ENCODE measurements at regions not wholly inside any gene's neighbourhood (a gene's known extent, or its start where the extent isn't known, plus 50 kb on each side); places are given as distances from the start of the nearest gene placed in this dataset.
A peak's percentile ranks its signal among the peaks of the same experiment; 100 is the strongest.
"Not testable (repeated sequence)": the region's sequence is repeated elsewhere in the genome, so short reads cannot be mapped to it uniquely, and the experiment has no call there.

DNA sequence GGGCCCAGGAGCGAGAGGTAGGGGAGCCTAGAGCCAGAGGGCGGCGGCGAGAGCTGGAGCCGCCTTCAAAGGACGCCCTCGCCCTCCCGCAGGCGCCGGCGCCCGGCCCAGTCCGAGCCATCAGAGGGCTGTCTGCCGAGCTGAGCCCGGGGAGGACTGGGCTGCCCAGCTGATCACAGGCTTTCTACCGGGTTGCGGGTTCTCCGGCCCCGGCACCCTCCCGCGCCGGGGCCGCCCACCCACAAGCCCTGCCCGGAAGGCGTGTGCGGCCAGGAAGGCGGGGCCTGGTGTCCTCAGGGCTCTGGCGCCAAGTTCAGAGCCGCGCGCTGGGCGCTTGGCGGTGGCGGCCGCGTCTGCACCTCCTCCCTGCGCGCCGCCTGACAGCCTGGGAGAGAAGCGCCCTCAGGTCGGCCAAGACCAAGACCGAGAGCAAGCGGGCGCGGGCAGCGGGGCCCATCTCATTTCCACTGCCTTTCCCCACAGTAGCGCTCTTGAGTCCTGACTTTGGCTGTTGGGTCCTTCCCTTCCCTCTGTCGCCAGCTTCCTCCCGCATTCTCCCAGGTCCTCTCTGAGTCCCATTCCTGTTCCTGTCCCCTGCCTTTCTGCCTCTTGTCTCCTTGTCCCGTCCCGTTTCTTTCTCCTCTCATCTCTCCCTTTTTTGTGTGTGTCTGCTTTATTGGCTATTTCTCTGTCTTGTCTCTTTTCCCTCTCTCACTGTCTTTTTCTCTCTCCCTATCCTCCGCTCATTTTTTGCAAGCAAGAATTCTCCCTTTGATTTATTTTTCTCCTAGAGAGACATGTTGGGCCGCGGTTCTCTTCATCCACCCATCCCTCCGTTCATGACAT is 60.6 kb upstream of the MSMB start:
- DNase-seq (ENCODE audit: low read depth in 2 of 2) = peak; percentile 51 to 62
- peak overlapping the region; percentile 36 to 52 for H3K4me3 ChIP-seq (replicated peaks in 1 of 2; ENCODE audit: low read depth in 2 of 2, low read length in 2 of 2)
- no peak for TF ChIP-seq CTCF (IDR thresholded peaks at IDR 0.05; ENCODE audit: low read depth, low read length)

GRCh38 chr10:46108158-46108499 is 62.1 kb upstream of the MSMB start:
- not testable (repeated sequence) for DNase-seq (ENCODE audit: low read depth in 2 of 2); H3K4me3 ChIP-seq (replicated peaks in 1 of 2; ENCODE audit: low read depth in 2 of 2, low read length in 2 of 2)

DNA sequence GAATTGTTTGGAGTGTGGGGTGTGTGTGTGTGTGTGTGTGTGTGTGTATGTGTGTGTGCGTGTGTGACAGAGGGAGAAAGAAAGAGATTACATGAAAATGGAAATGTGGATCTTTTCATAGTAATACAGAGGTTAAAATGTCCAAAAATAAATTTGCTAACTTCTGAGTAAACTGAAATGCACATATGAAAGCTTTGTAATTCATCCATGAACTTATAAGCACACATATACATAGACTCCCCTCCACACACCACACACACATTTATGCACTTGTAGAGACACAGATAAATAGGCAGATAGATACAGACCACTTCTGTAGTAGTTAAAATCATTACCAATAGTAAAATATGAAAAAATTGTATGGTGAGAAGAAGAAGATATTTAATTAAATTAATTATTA is 108.2 kb upstream of the MSMB start:
- H3K4me3 ChIP-seq (replicated peaks in 1 of 2; ENCODE audit: low read depth in 2 of 2, low read length in 2 of 2); DNase-seq (ENCODE audit: low read depth in 2 of 2): not testable (repeated sequence)

DNA sequence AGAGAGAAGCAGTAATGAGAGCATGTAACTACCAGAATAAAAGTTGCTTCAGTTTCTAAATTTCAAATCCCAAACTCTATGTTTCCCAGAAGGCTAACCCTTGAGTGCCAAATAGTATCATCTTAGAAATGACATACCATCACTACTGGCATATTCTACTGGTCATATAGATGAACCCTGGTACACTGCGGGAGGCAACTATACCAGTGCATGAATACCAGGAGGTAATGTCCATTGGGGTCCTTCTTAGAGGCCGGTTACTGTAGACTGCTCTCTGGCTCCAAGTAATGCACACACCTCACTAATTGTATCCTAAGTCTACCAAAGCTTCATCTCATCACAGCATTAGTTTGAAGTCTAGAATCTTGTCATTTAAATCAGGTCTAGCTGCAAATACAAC is 108.6 kb upstream of the MSMB start:
- not testable (repeated sequence) for H3K4me3 ChIP-seq (replicated peaks in 1 of 2; ENCODE audit: low read depth in 2 of 2, low read length in 2 of 2); DNase-seq (ENCODE audit: low read depth in 2 of 2)

DNA sequence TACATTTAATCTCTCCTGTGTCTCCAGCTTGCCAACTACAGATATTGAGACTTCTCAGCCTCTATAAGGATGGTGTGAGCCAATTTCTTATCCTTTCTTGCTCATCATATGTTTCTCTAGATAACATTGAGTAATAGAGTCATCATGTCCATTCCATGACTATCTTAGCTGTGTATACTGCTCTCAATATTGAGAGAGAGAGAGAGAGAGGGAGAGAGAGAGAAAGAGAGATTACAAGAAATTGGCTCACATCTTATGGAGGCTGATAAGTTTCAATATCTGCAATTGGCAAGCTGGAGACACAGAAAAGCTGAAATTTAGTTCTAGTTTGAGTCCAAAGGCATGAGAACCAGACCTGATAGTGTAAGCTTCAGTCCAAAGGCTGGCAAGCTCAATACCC is 110.8 kb upstream of the MSMB start:
- DNase-seq (ENCODE audit: low read depth in 2 of 2); H3K4me3 ChIP-seq (replicated peaks in 1 of 2; ENCODE audit: low read depth in 2 of 2, low read length in 2 of 2): not testable (repeated sequence)

DNA sequence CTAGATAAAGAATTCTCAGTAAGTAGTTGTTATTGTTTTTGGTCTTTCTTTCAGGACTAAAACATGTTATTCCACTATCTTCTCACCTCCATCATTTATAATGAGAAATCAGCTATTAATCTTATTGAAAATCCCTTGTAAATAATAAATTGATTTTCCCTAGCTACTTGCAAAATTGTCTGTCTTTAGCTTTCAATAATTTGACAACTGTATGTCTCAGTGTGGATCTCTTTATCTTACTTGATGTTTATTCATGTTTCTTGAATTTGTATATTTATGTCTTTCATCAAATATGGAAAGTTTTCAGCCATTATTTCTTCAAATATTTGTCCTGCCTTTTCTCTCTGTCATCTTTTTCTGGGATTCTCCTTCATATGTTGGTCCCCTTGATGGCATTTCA is 117.1 kb upstream of the ANTXRL start:
- no peak for DNase-seq (ENCODE audit: low read depth in 2 of 2)
- H3K4me3 ChIP-seq (replicated peaks in 1 of 2; ENCODE audit: low read depth in 2 of 2, low read length in 2 of 2) = no peak overlapping the region
- TF ChIP-seq CTCF (IDR thresholded peaks at IDR 0.05; ENCODE audit: low read depth, low read length) = no peak

- H3K4me3 ChIP-seq (replicated peaks in 1 of 2; ENCODE audit: low read depth in 2 of 2, low read length in 2 of 2) = no peak overlapping the region
- no peak for DNase-seq (ENCODE audit: low read depth in 2 of 2)
- no peak for TF ChIP-seq CTCF (IDR thresholded peaks at IDR 0.05; ENCODE audit: low read depth, low read length)
Measured at GRCh38 chr10:46170789-46171188, 116.0 kb upstream of the ANTXRL start.

- no peak for DNase-seq (ENCODE audit: low read depth in 2 of 2)
- H3K4me3 ChIP-seq (replicated peaks in 1 of 2; ENCODE audit: low read depth in 2 of 2, low read length in 2 of 2) = no peak overlapping the region
Measured at GRCh38 chr10:46171661-46172060, 115.1 kb upstream of the ANTXRL start.

More at GRCh38 chr10:46171661-46172060, 115.1 kb upstream of the ANTXRL start:
- no peak for TF ChIP-seq CTCF (IDR thresholded peaks at IDR 0.05; ENCODE audit: low read depth, low read length)
